Stimulated activated CD8-positive, alpha-beta memory T cell treated with anti-CD3 and anti-CD28 coated beads, Interleukin-12 subunit alpha, Interleukin-12 subunit beta, amount 100 ng/mL, for 4 hours (primary cell): ENCODE measurements at regions not wholly inside any gene's neighbourhood (a gene's known extent, or its start where the extent isn't known, plus 50 kb on each side); places are given as distances from the start of the nearest gene placed in this dataset.

Experiments
- DNase-seq: peaks from one replicate; pipeline ENCODE4 v3.0.0-alpha.2; 2020; ENCODE audit warnings: low read depth

- no peak for DNase-seq
Observed at GRCh38 chr3:72341920-72342319, 506.3 kb downstream of the SHQ1 start.

GRCh38 chr3:72341380-72341770, 506.9 kb downstream of the SHQ1 start:
- DNase-seq = no peak

DNA sequence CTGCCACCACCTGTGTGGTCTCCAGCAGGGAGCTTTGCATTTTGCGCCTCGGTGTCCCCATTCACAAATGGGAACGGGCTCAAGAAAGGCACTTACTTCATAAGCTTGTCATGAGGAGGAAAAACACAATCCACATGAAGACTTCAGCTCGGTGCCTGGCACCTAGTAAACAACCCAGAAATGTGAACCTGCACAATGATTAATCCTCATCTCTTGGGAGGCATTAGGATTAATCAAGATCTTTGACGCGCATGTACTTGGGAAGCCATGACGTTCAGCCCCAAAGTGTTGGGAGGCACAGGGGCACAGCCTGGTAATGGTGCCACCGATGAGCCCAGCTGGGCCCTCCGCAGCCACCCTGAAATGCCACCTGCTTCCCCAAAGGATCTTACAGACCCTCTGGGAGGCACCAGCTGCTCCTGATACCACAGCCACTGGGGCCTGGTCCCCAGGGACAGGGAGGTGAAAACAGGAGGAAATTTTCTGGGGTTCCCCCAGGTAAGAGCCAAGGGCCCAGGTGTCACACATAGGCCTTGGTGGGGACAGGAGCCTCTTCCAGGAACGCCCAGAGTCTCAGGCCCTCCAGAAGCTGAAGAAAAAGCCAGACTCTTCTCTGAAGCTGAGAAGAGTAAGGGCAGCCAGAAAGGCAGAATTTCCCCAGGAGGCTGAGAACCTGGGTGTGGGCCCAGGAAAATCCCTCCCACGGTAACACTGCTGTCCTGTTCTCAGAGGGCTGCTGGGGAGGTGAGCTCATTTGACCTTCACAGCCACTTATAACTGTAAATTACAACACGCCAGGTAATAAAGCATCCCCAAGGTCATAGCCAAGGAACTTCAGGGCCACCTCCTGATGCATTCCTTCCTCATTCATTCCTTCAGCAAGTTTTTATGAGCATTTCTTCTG, 507.5 kb downstream of the SHQ1 start:
- no peak for DNase-seq

DNA sequence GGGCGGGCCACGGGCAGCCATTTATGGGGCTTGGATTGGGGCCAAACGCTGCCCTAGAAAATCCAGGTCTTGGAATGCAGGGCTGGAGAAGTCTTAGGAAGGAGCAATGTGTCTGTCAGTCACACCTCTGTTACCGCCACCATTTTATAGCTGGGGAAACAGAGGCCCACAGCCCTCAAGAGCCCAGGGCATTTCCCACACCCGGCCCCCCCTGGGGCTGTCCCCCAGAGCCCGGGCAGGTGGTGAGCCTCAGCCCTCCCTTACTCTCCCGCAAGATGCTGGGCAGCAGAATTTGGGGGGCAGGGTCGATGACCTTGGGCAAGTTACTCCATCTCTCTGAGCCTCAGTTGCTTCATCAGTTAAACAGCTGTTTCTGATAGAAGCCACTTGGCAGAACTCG, 508.2 kb downstream of the SHQ1 start:
- DNase-seq = no peak

DNA sequence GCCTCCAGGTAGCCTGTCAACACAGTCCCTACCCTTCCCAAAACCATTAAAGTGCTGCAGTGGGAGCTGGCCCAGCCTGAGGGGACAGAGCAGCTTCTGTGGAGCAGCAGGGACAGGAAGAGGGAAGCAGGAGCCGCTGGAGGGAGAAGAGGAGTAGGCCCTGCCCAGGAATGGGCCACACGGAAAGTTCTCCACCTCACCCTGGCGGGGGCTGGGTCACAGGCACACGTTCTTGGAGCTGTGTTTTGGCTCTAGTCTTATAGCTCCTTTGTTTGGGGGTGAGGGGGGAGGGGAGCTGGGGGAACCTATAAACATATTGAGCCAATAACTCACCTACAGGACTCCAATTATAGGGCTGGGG, 508.6 kb downstream of the SHQ1 start:
- no peak for DNase-seq

- DNase-seq = peak; percentile 32
Observed at GRCh38 chr3:72338942-72339669, 509.1 kb downstream of the SHQ1 start.

DNA sequence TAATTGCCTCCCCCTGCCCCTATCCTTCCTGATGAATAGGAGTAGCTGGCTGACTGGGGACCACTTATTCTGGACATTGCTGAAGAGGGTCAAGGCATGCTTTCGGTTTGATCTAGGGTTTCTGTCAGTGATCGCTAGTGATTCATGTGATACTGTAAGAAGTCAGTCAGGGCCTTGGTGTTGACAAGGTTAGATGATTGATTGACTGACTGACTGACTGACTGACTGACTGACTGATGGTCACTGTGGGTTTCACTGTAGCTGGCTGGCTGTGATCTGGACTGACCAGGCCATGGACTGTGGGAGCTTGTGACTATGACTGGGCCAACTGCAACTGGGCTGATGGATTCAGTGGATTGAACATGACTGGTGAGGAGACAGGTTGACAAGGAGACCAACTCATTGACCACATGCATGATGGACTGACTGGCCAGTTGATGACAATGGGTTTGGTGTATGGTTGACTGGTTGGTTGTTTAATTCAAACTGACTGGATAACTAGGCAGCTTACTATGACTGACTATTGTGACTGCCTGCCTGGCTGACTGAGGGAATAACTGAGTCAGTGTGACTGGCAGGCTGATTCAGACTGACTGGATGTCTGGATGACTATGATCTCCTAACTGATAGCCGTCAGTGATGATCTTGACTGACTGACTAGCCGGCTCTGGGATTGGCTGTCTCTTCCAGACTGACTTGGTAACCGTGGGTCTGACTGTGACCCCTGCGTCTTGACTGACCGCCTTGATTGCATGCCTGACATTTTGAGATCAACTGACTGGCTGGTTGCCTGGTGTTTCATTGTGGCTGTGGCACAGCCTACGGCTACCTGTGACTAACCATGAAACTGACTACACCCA, 509.9 kb downstream of the SHQ1 start:
- no peak for DNase-seq

DNA sequence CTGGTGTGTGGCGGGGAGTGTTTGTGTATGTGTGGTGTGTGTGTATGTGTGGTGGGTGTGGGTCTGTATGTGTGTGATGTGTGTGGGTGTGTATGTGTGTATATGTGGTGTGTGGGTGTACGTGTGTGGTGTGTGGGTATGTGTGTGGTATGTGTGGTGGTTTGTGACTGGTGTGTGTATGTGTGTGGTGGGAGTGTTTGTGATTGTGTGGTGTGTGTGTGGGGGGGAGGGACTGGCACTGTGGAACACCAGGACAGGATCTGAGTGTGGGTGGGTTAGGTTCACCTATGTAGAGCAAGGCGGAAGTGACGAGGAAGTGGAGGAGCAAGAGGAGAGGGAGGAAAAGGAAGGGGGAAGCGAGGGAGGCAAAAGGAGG, 510.8 kb downstream of the SHQ1 start:
- no peak for DNase-seq

DNA sequence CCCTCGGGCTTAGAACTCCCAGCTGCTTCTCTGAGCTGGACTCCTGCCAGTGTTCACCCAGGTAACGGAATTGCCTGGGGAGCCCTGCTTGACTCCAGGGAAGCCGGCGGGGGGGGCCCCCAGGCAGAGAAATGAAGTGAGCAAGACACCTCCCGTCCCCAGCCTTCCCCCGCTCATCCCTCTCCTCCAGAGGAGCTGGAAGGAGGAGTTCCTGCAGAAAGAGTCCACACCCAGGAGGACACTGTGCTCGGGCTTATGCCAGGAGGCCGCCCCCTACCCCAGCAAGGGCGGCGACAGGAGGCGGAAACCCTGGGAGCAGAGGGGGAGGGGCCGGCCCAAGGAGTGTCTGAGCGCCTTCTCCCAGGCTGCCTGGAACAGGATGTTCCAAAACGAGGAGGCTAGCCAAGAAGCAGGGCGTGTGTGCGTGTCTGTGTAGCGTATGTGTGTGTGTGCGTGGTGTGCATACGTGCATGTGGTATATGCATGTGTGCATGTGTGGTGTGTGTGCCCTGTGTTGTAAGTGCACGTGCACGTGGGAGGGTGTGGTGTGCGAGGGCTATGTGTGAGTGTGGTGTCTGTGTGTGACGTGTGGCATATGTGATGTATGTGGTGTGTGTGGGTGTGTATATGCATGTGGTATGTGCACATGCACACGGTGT, 511.3 kb downstream of the SHQ1 start:
- DNase-seq = no peak

DNA sequence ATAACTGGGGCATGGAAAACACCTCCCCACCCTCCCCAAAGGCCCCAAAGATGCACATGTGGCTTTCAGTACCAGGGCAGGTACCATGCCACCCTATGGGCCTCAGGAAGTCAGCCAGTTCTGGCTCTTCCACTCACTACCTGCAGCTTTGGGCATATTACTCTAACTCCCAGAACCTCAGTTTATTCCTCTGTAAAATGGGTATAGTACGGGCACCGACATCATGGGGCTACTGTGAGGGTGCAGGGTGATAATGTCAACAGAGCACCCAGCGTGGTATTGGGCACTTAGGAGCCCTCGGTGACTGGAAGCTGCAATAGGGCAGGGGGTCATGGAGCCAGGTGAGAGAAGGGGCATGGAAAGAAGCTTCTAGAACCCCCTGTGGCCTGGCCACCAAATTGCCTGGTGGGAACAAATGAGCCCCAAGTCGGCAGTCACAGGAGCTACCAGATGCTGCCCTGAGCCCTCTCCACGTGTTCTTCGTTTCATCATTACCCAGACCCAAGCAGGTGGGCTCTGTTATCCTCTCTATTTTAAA, 512.1 kb downstream of the SHQ1 start:
- no peak for DNase-seq

- no peak for DNase-seq
Observed at GRCh38 chr3:72335458-72336095, 512.7 kb downstream of the SHQ1 start.

DNA sequence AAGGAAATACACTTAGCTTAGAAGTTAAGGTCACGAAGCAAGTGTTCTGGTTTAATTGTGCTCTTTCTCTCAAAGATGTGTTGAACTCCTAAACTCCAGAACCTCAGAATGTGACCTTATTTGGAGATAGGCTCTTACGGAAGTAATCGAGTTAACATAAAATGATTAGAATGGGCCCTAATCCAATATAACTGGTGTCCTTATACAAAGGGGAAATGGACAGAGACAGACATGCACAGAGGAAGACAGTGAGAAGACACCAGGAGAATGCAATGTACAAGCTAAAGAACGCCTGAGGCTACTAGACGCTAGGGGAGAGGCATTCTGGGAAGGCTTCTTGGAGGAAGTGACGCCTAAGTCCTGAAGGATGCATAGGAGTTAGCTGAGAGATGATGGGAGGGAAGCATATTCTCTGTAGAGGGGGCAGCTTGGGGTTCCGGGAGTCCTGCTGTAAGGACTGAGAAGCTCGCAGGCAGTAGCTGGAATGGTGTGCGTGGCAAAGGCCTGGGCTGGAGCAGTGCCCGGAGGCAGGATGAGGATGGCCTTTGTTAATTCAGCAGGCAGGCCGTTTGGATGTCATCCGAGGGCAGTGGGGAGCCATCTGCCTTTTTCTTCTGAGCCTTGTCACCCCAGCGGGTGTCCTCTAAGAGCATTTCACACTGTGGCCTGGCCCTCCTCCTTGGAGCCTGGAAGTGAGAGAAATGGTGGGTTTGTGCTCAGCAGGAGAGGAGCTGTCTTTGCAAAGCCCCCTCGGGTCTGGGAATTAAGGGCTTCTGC, 513.4 kb downstream of the SHQ1 start:
- DNase-seq = no peak

DNA sequence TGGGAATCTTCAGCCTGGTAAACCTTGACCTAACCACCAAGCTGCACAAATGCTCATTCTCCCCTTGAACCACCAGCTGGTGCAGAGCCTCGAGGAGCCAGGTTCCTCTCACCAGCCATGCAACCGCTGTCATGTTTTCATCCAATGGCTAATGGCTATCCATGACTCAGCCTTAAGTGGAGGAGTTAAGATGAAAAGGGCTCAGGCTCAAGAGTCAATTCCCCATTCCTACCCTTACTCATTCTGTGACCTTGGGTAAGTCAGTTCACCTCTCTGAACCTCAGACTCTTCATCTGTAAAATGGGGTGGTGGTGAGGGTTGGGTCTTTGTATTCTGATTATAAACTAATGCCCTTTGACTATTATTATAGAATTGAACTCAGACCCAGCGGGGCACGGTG, 515.6 kb downstream of the SHQ1 start:
- DNase-seq = no peak

- no peak for DNase-seq
Observed at GRCh38 chr3:72332036-72332435, 516.2 kb downstream of the SHQ1 start.

- no peak for DNase-seq
Observed at GRCh38 chr3:72331076-72331475, 517.2 kb downstream of the SHQ1 start.

- DNase-seq = no peak
Observed at GRCh38 chr3:72329354-72329753, 518.9 kb downstream of the SHQ1 start.

GRCh38 chr3:72328755-72329277, 519.4 kb downstream of the SHQ1 start:
- no peak for DNase-seq

DNA sequence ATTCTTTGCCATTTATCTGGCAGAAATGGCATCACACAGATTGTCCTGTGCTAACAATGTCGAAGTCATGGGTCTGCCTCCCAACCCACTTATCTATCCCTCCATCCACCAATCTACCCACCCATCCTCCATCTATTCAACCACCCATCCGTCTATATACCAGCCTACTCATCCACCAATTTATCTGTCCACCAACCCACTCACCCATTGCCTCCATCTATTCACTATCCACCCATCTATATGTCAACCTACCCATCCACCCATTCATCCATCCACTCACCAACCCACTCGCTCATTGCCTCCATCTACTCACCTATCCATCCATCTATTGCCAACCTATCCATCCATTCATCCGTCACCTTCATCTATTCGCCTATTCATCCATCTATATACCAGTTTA, 521.2 kb downstream of the SHQ1 start:
- no peak for DNase-seq

DNA sequence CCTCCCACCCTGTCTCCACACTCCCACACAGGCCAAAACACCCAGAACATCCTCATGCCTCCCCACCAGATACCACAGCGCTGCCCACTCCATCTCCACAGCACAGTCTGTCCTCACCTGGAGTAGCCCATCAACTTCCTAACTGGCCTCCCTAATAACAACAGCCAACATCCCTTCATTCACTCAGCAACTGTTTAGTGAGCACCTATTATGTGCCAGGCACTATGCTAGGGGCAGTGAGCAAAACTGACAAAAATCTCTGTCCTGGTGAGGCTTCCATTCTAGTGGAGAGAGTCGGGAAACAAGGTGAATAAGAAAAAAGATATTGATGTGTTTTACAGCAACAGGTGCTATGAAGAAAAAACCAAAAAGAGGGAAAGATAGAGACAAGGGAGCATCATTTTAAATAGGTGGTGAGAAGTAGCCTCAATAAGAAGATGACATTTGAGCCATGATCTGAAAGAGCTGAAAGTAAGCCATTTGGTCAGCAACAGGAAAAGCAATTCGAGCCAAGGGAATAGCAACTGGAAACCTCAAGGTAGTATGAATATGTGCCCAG, 523.9 kb downstream of the SHQ1 start:
- no peak for DNase-seq

- no peak for DNase-seq
Observed at GRCh38 chr3:72323773-72324172, 524.5 kb downstream of the SHQ1 start.
